Fibroblast of skin of scalp (primary cell): ENCODE measurements at regions not wholly inside any gene's neighbourhood (a gene's known extent, or its start where the extent isn't known, plus 50 kb on each side); places are given as distances from the start of the nearest gene placed in this dataset.

Source experiments
- DNase-seq: peaks from one replicate; pipeline ENCODE4 v3.0.0-alpha.2; 2013

- DNase-seq, result no peak
Observed at GRCh38 chr3:105923140-105923539, 54.3 kb upstream of the CBLB start.

- DNase-seq, result no peak
Observed at GRCh38 chr3:105927741-105928140, 58.9 kb upstream of the CBLB start.

GRCh38 chr3:105930733-105931132 is 61.9 kb upstream of the CBLB start:
- no peak for DNase-seq

- DNase-seq, result no peak
Observed at GRCh38 chr3:105931500-105931899, 62.7 kb upstream of the CBLB start.

GRCh38 chr3:105933871-105934270 is 65.1 kb upstream of the CBLB start:
- no peak for DNase-seq

GRCh38 chr3:105938101-105938500 is 69.3 kb upstream of the CBLB start:
- peak; percentile 65 for DNase-seq

- DNase-seq, result no peak
Observed at GRCh38 chr3:105938806-105939205, 70.0 kb upstream of the CBLB start.

- peak; percentile 88 for DNase-seq
Observed at GRCh38 chr3:105944276-105944675, 75.5 kb upstream of the CBLB start.

GRCh38 chr3:105944721-105945120 is 75.9 kb upstream of the CBLB start:
- peak; percentile 96 for DNase-seq

- peak; percentile 40 for DNase-seq
Observed at GRCh38 chr3:105948101-105948500, 79.3 kb upstream of the CBLB start.

- DNase-seq, result no peak
Observed at GRCh38 chr3:105950881-105951600, 82.2 kb upstream of the CBLB start.

- no peak for DNase-seq
Observed at GRCh38 chr3:105953831-105954230, 85.0 kb upstream of the CBLB start.

GRCh38 chr3:105956306-105956705 is 87.5 kb upstream of the CBLB start:
- no peak for DNase-seq

GRCh38 chr3:105957722-105958121 is 88.9 kb upstream of the CBLB start:
- DNase-seq, result peak; percentile 83

GRCh38 chr3:105958237-105959000 is 89.6 kb upstream of the CBLB start:
- no peak for DNase-seq

GRCh38 chr3:105959851-105960250 is 91.0 kb upstream of the CBLB start:
- DNase-seq, result no peak

GRCh38 chr3:105960381-105960780 is 91.6 kb upstream of the CBLB start:
- no peak for DNase-seq

- DNase-seq, result no peak
Observed at GRCh38 chr3:105963161-105963560, 94.3 kb upstream of the CBLB start.

GRCh38 chr3:105965384-105965783 is 96.6 kb upstream of the CBLB start:
- peak; percentile 90 for DNase-seq

GRCh38 chr3:105967117-105967516 is 98.3 kb upstream of the CBLB start:
- DNase-seq, result peak; percentile 74

- DNase-seq, result peak; percentile 80
Observed at GRCh38 chr3:105970283-105970682, 101.5 kb upstream of the CBLB start.

GRCh38 chr3:105972069-105972468 is 103.3 kb upstream of the CBLB start:
- DNase-seq, result no peak

GRCh38 chr3:105974381-105974780 is 105.6 kb upstream of the CBLB start:
- no peak for DNase-seq

GRCh38 chr3:105976196-105976595 is 107.4 kb upstream of the CBLB start:
- no peak for DNase-seq
